ENCODE measurements at regions not wholly inside any gene's neighbourhood (a gene's known extent, or its start where the extent isn't known, plus 50 kb on each side); places are given as distances from the start of the nearest gene placed in this dataset.

DNA sequence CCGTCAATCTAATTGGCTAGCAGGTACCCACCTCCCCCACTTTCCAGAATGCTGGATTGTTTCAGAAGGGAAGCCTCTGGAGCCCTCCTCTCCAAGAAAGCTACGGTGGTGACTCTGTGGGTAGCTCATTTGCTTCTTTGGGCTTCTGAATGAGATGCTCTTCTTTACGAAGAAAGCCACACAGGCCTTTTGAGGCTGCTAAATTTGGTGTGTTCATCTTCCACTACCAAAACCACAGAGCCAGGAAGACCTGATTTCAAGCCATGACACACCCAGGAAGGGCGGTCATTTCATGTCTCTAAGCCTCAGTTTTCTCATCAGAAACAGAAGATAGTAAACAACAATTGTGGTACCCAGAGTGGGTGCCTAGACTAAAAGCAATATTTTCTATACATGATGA, 901.2 kb downstream of the KCNMA1 start:
- no peaks in the 10 kb centered on the region for H3K9me3 ChIP-seq (ENCODE audit: insufficient read depth, low read depth, low read length)
- no peaks in the 10 kb centered on the region for H3K27me3 ChIP-seq (ENCODE audit: insufficient read depth, low read length)
- H2AFZ ChIP-seq (ENCODE audit: insufficient read depth, low read length, poor library complexity) = no peak overlapping the region
- no peak overlapping the region for H4K91ac ChIP-seq (ENCODE audit: low read depth, low read length)
- H3K27ac ChIP-seq (ENCODE audit: low read depth, low read length) = no peak overlapping the region
- H3K14ac ChIP-seq (ENCODE audit: low read length) = no peak overlapping the region
- no peak overlapping the region for H3K18ac ChIP-seq (ENCODE audit: low read length)
- H3K79me2 ChIP-seq (ENCODE audit: control insufficient read depth, insufficient read depth, low read length, poor library complexity) = no peaks in the 10 kb centered on the region
- H3K4me1 ChIP-seq (ENCODE audit: control insufficient read depth in 1 of 2, insufficient read depth in 2 of 2, low read length in 2 of 2) = no peaks in the 10 kb centered on the region
- no peak overlapping the region for H4K12ac ChIP-seq (ENCODE audit: low read depth, low read length)
- H3K4ac ChIP-seq (ENCODE audit: low read depth, low read length) = no peak overlapping the region
- no peak for DNase-seq
- H3K79me1 ChIP-seq (ENCODE audit: low read length) = no peaks in the 10 kb centered on the region
- H2BK5ac ChIP-seq (ENCODE audit: low read depth, low read length, poor library complexity) = no peak overlapping the region
- H3K4me2 ChIP-seq (ENCODE audit: low read length) = no peak overlapping the region
- H2AK5ac ChIP-seq (ENCODE audit: low read length) = no peak overlapping the region
- no peaks in the 10 kb centered on the region for H3K36me3 ChIP-seq (ENCODE audit: control insufficient read depth in 1 of 2, insufficient read depth in 2 of 2, low read length in 2 of 2)
- no peak overlapping the region for H3K9ac ChIP-seq (ENCODE audit: low read length)
- H4K8ac ChIP-seq (ENCODE audit: low read depth, low read length) = no peak overlapping the region
- no CpG with 5 or more reads among the region's 4 CpGs for WGBS (ENCODE audit: extremely low coverage, insufficient coverage, insufficient read length)
- no peak overlapping the region for H2BK12ac ChIP-seq (ENCODE audit: low read length)
- H3K23ac ChIP-seq (ENCODE audit: low read length) = no peak overlapping the region
- H3K4me3 ChIP-seq (ENCODE audit: low read depth, low read length) = no peak overlapping the region
- no peak overlapping the region for H2BK120ac ChIP-seq (ENCODE audit: insufficient read depth, low read length, poor library complexity)

DNA sequence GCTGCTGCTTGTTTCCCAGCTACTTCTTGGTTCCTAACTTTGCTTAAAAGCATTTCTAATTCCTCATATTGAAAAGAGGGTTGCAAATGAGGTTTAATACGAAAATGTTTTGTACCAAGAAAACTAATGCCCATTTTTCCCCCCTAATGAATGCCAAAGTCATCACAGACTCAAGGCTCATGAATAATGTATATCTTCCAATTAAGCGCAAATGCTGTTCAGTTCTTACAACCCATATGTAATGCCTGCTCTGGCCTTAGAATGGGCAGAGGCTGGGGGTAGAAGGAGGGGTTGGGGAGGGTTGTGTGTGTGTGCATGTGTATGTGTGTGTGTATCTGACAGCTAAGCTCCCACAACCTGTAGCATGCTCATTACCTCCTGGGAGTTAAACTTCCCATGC, 901.7 kb downstream of the KCNMA1 start:
- Histone ChIP-seq H3K27ac (ENCODE audit: low read depth, low read length) (no peak overlapping the region), H3K79me2 (ENCODE audit: control insufficient read depth, insufficient read depth, low read length, poor library complexity) (no peaks in the 10 kb centered on the region), H3K23ac (ENCODE audit: low read length) (no peak overlapping the region), H4K91ac (ENCODE audit: low read depth, low read length) (no peak overlapping the region), H2BK120ac (ENCODE audit: insufficient read depth, low read length, poor library complexity) (no peak overlapping the region), H3K79me1 (ENCODE audit: low read length) (no peaks in the 10 kb centered on the region), H2AK5ac (ENCODE audit: low read length) (no peak overlapping the region), H3K14ac (ENCODE audit: low read length) (no peak overlapping the region), H4K8ac (ENCODE audit: low read depth, low read length) (no peak overlapping the region), H3K9me3 (ENCODE audit: insufficient read depth, low read depth, low read length) (no peaks in the 10 kb centered on the region), H2AFZ (ENCODE audit: insufficient read depth, low read length, poor library complexity) (no peak overlapping the region), H3K18ac (ENCODE audit: low read length) (no peak overlapping the region), H2BK12ac (ENCODE audit: low read length) (no peak overlapping the region), H3K4me1 (ENCODE audit: control insufficient read depth in 1 of 2, insufficient read depth in 2 of 2, low read length in 2 of 2) (no peaks in the 10 kb centered on the region), H2BK5ac (ENCODE audit: low read depth, low read length, poor library complexity) (no peak overlapping the region), H4K12ac (ENCODE audit: low read depth, low read length) (no peak overlapping the region), H3K4me2 (ENCODE audit: low read length) (no peak overlapping the region), H3K4ac (ENCODE audit: low read depth, low read length) (no peak overlapping the region), H3K9ac (ENCODE audit: low read length) (no peak overlapping the region), H3K36me3 (ENCODE audit: control insufficient read depth in 1 of 2, insufficient read depth in 2 of 2, low read length in 2 of 2) (no peaks in the 10 kb centered on the region), H3K27me3 (ENCODE audit: insufficient read depth, low read length) (no peaks in the 10 kb centered on the region), H3K4me3 (ENCODE audit: low read depth, low read length) (no peak overlapping the region)
- no CpG with 5 or more reads among the region's 2 CpGs for WGBS (ENCODE audit: extremely low coverage, insufficient coverage, insufficient read length)
- DNase-seq = no peak

DNA sequence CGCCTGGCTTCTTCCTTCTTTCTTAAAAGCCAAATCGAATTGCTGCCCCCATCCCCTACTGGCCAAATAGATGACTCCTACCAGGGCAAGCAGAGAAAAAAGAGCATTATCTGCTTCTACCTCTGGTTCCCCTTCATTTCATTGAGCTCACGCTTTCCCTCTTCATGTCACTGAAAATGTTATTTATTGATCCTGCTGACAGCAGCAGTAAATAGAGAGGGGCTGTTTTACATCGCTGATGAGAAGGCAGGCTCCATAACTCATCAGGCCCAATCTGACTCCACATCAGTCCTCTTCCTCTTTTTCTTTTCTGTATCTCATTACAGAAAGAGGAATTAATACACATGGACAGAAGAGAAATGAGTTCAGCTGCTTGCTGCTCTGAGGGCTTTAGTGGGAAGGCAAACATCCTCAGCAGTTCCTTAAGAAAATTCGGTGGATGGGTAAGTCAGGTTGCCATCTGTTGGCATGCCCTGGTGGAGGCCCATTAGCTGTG, 904.1 kb downstream of the KCNMA1 start:
- WGBS (ENCODE audit: extremely low coverage, insufficient coverage, insufficient read length) = no CpG with 5 or more reads among the region's 5 CpGs
- no peaks in the 10 kb centered on the region for H3K4me1 ChIP-seq (ENCODE audit: control insufficient read depth in 1 of 2, insufficient read depth in 2 of 2, low read length in 2 of 2)
- no peak overlapping the region for H3K4me3 ChIP-seq (ENCODE audit: low read depth, low read length)
- peak overlapping the region; percentile 50 for H3K23ac ChIP-seq (ENCODE audit: low read length)
- H2AFZ ChIP-seq (ENCODE audit: insufficient read depth, low read length, poor library complexity) = no peak overlapping the region
- H2BK5ac ChIP-seq (ENCODE audit: low read depth, low read length, poor library complexity) = no peak overlapping the region
- H3K4me2 ChIP-seq (ENCODE audit: low read length) = no peak overlapping the region
- H2BK12ac ChIP-seq (ENCODE audit: low read length) = no peak overlapping the region
- no peaks in the 10 kb centered on the region for H3K36me3 ChIP-seq (ENCODE audit: control insufficient read depth in 1 of 2, insufficient read depth in 2 of 2, low read length in 2 of 2)
- no peak overlapping the region for H3K27ac ChIP-seq (ENCODE audit: low read depth, low read length)
- no peaks in the 10 kb centered on the region for H3K79me1 ChIP-seq (ENCODE audit: low read length)
- H3K79me2 ChIP-seq (ENCODE audit: control insufficient read depth, insufficient read depth, low read length, poor library complexity) = no peaks in the 10 kb centered on the region
- H3K9me3 ChIP-seq (ENCODE audit: insufficient read depth, low read depth, low read length) = no peaks in the 10 kb centered on the region
- no peak overlapping the region for H3K18ac ChIP-seq (ENCODE audit: low read length)
- H4K91ac ChIP-seq (ENCODE audit: low read depth, low read length) = no peak overlapping the region
- DNase-seq = no peak
- no peaks in the 10 kb centered on the region for H3K27me3 ChIP-seq (ENCODE audit: insufficient read depth, low read length)
- no peak overlapping the region for H3K9ac ChIP-seq (ENCODE audit: low read length)
- no peak overlapping the region for H3K14ac ChIP-seq (ENCODE audit: low read length)
- no peak overlapping the region for H2AK5ac ChIP-seq (ENCODE audit: low read length)
- H4K12ac ChIP-seq (ENCODE audit: low read depth, low read length) = no peak overlapping the region
- no peak overlapping the region for H3K4ac ChIP-seq (ENCODE audit: low read depth, low read length)
- no peak overlapping the region for H2BK120ac ChIP-seq (ENCODE audit: insufficient read depth, low read length, poor library complexity)
- no peak overlapping the region for H4K8ac ChIP-seq (ENCODE audit: low read depth, low read length)

DNA sequence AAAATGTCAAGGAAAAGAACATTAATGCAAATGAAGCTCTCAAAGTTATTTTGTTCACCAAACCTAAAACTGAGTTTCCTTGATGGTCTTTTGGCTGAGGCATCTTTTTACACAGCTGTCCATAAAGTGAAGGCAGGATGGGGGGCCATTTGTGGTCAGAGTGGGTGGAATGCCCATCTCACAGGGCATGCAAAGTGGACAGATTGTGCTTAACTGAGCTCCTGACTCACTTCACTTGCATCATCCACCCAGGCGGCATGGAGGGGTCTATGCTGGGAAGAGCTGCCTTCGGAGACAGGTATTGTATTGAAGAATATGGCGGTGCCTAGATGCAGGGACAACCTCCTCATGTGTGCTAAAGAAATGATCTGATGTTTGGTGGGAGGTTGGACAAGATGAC, 905.3 kb downstream of the KCNMA1 start:
- Histone ChIP-seq H3K4me1 (ENCODE audit: control insufficient read depth in 1 of 2, insufficient read depth in 2 of 2, low read length in 2 of 2) (no peaks in the 10 kb centered on the region), H3K14ac (ENCODE audit: low read length) (no peak overlapping the region), H3K4ac (ENCODE audit: low read depth, low read length) (no peak overlapping the region), H3K4me3 (ENCODE audit: low read depth, low read length) (no peak overlapping the region), H4K8ac (ENCODE audit: low read depth, low read length) (no peak overlapping the region), H4K91ac (ENCODE audit: low read depth, low read length) (no peak overlapping the region), H2BK5ac (ENCODE audit: low read depth, low read length, poor library complexity) (no peak overlapping the region), H3K79me2 (ENCODE audit: control insufficient read depth, insufficient read depth, low read length, poor library complexity) (no peaks in the 10 kb centered on the region), H3K27me3 (ENCODE audit: insufficient read depth, low read length) (no peaks in the 10 kb centered on the region), H3K36me3 (ENCODE audit: control insufficient read depth in 1 of 2, insufficient read depth in 2 of 2, low read length in 2 of 2) (no peaks in the 10 kb centered on the region), H3K27ac (ENCODE audit: low read depth, low read length) (no peak overlapping the region), H4K12ac (ENCODE audit: low read depth, low read length) (no peak overlapping the region), H2AK5ac (ENCODE audit: low read length) (no peak overlapping the region), H3K9ac (ENCODE audit: low read length) (no peak overlapping the region), H3K18ac (ENCODE audit: low read length) (no peak overlapping the region), H3K23ac (ENCODE audit: low read length) (no peak overlapping the region), H2BK12ac (ENCODE audit: low read length) (no peak overlapping the region), H3K79me1 (ENCODE audit: low read length) (no peaks in the 10 kb centered on the region), H3K4me2 (ENCODE audit: low read length) (no peak overlapping the region), H3K9me3 (ENCODE audit: insufficient read depth, low read depth, low read length) (no peaks in the 10 kb centered on the region), H2BK120ac (ENCODE audit: insufficient read depth, low read length, poor library complexity) (no peak overlapping the region), H2AFZ (ENCODE audit: insufficient read depth, low read length, poor library complexity) (no peak overlapping the region)
- no peak for DNase-seq
- no CpG with 5 or more reads among the region's 3 CpGs for WGBS (ENCODE audit: extremely low coverage, insufficient coverage, insufficient read length)

Data from trophoblast cell (in vitro differentiated cells and primary cell).